ENCODE measurements at regions not wholly inside any gene's neighbourhood (a gene's known extent, or its start where the extent isn't known, plus 50 kb on each side); places are given as distances from the start of the nearest gene placed in this dataset.

DNA sequence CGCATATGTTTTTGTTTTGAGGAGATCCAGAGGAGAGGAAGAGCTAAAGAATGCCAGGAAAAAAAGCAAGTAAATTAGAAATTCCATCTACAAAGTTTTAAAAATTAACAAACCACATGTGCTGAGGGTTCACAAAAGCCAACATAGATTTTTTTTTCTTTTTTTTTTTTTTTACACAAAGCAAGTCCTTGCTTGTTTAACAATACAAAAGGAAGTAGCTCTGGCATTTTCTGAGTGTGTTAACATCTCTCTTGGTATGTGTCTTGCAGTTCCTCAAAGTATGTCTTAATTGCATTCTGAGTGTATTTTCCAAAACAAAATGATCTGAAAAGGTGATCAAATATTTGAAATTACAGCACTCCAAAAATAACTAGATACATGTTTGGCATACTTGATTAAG lies 1682.7 kb upstream of the AGA start:
- peaks cover 2% of the 10 kb centered on the region for H3K4me1 Mint-ChIP-seq (ENCODE audit: unreplicated experiment)
- H3K27me3 Mint-ChIP-seq (ENCODE audit: unreplicated experiment), result no peaks in the 10 kb centered on the region
- no peaks in the 10 kb centered on the region for H3K36me3 Mint-ChIP-seq (ENCODE audit: unreplicated experiment)
- DNase-seq (ENCODE audit: extremely low spot score, unreplicated experiment), result no peak
- H3K27ac Mint-ChIP-seq (ENCODE audit: unreplicated experiment), result no peak overlapping the region
- no peak for TF ChIP-seq CTCF (IDR thresholded peaks at IDR 0.05)
- peaks cover 3% of the 10 kb centered on the region for H3K9me3 Mint-ChIP-seq (ENCODE audit: unreplicated experiment)
- H3K4me3 Mint-ChIP-seq (ENCODE audit: unreplicated experiment), result no peak overlapping the region

GRCh38 chr4:179125870-179126269 lies 1683.6 kb upstream of the AGA start:
- no peaks in the 10 kb centered on the region for H3K27me3 Mint-ChIP-seq (ENCODE audit: unreplicated experiment)
- no peak for DNase-seq (ENCODE audit: extremely low spot score, unreplicated experiment)
- peaks cover 2% of the 10 kb centered on the region for H3K4me1 Mint-ChIP-seq (ENCODE audit: unreplicated experiment)
- no peak for TF ChIP-seq CTCF (IDR thresholded peaks at IDR 0.05)
- H3K27ac Mint-ChIP-seq (ENCODE audit: unreplicated experiment), result no peak overlapping the region
- no peak overlapping the region for H3K4me3 Mint-ChIP-seq (ENCODE audit: unreplicated experiment)
- peaks cover 3% of the 10 kb centered on the region for H3K9me3 Mint-ChIP-seq (ENCODE audit: unreplicated experiment)
- no peaks in the 10 kb centered on the region for H3K36me3 Mint-ChIP-seq (ENCODE audit: unreplicated experiment)

GRCh38 chr4:179128299-179128698 lies 1686.1 kb upstream of the AGA start:
- TF ChIP-seq CTCF (IDR thresholded peaks at IDR 0.05), result no peak
- Mint-ChIP-seq H3K4me3 (ENCODE audit: unreplicated experiment) (no peak overlapping the region), H3K4me1 (ENCODE audit: unreplicated experiment) (no peaks in the 10 kb centered on the region), H3K27me3 (ENCODE audit: unreplicated experiment) (no peaks in the 10 kb centered on the region), H3K27ac (ENCODE audit: unreplicated experiment) (no peak overlapping the region), H3K36me3 (ENCODE audit: unreplicated experiment) (no peaks in the 10 kb centered on the region), H3K9me3 (ENCODE audit: unreplicated experiment) (no peaks in the 10 kb centered on the region)
- no peak for DNase-seq (ENCODE audit: extremely low spot score, unreplicated experiment)

- no peaks in the 10 kb centered on the region for H3K9me3 Mint-ChIP-seq (ENCODE audit: unreplicated experiment)
- no peaks in the 10 kb centered on the region for H3K4me1 Mint-ChIP-seq (ENCODE audit: unreplicated experiment)
- TF ChIP-seq CTCF (IDR thresholded peaks at IDR 0.05), result no peak
- no peak overlapping the region for H3K4me3 Mint-ChIP-seq (ENCODE audit: unreplicated experiment)
- no peaks in the 10 kb centered on the region for H3K27me3 Mint-ChIP-seq (ENCODE audit: unreplicated experiment)
- no peak for DNase-seq (ENCODE audit: extremely low spot score, unreplicated experiment)
- H3K27ac Mint-ChIP-seq (ENCODE audit: unreplicated experiment), result no peak overlapping the region
- H3K36me3 Mint-ChIP-seq (ENCODE audit: unreplicated experiment), result no peaks in the 10 kb centered on the region
Measured at GRCh38 chr4:179130122-179130714, 1688.0 kb upstream of the AGA start.

DNA sequence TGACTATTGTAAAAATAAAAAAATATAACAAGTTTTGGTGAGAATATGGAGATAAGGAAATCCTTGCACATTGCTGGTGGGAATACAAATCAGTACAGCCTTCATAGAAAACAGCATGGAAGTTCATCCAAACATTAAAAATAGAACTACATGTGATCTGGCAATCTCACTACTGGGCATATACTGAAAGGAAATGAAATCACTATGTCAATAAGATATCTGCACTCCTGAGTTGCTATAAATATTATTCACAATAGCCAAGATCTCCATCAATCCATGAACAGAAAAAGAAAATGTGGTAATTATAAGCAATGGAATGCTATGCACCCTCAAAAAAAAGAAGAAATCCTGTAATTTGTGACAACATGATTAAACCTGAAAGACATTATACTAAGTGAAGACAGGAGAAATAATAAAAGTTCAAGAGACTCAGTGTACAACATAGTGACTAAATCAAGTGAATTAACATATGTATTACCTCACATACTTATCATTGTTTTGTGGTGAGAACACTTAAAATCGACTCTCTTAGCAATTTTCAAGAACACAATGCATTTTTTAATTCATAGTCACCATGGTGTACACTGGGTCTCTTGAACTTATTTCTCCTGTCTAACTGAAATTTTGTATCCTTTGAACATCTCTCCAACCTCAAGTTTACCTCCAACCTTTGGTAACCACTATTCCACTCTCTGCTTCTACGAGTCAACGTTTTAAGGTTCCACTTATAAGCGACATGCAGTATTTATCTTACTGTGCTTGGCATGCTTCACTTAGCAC lies 1703.7 kb upstream of the AGA start:
- no peak for DNase-seq (ENCODE audit: extremely low spot score, unreplicated experiment)
- Mint-ChIP-seq H3K9me3 (ENCODE audit: unreplicated experiment) (peaks cover 4% of the 10 kb centered on the region), H3K27ac (ENCODE audit: unreplicated experiment) (no peak overlapping the region), H3K36me3 (ENCODE audit: unreplicated experiment) (no peaks in the 10 kb centered on the region), H3K4me3 (ENCODE audit: unreplicated experiment) (no peak overlapping the region), H3K4me1 (ENCODE audit: unreplicated experiment) (no peaks in the 10 kb centered on the region), H3K27me3 (ENCODE audit: unreplicated experiment) (no peaks in the 10 kb centered on the region)
- no peak for TF ChIP-seq CTCF (IDR thresholded peaks at IDR 0.05)

Data from osteocyte (in vitro differentiated cells).